PFSK-1 (cell line): ENCODE measurements at regions not wholly inside any gene's neighbourhood (a gene's known extent, or its start where the extent isn't known, plus 50 kb on each side); places are given as distances from the start of the nearest gene placed in this dataset.

Experiments used
- FOXP2 ChIP-seq: optimal IDR thresholded peaks from 2 replicates; pipeline ENCODE3; 2011; ENCODE audit warnings: borderline replicate concordance, control low read depth, inconsistent platforms; ENCODE audit not compliant: insufficient read depth; ENCODE audit errors: extremely low read length, extremely low read depth
- POLR2AphosphoS5 ChIP-seq: IDR thresholded peaks from 2 replicates; pipeline ENCODE4 v1.6.1; 2012; ENCODE audit warnings: low read depth, mild to moderate bottlenecking, control low read depth, low read length, moderate library complexity
- REST ChIP-seq, 2 experiments: IDR thresholded peaks; 2 replicates each; pipeline versions ENCODE4 v1.6.1 to v1.8.0; 2011 to 2012; ENCODE audit warnings: low read depth in 2 of 2, low read length in 2 of 2, control low read depth in 1 of 2, inconsistent platforms in 1 of 2, mild to moderate bottlenecking in 1 of 2, moderate library complexity in 1 of 2; ENCODE audit not compliant: insufficient read depth in 1 of 2
- SIN3A ChIP-seq: IDR thresholded peaks from 2 replicates; pipeline ENCODE4 v1.6.1; 2012; ENCODE audit warnings: mild to moderate bottlenecking, low read length, moderate library complexity, borderline replicate concordance; ENCODE audit not compliant: insufficient read depth
- TAF1 ChIP-seq: IDR thresholded peaks from 2 replicates; pipeline ENCODE4 v1.6.1; 2012; ENCODE audit warnings: low read length, control low read depth, borderline replicate concordance; ENCODE audit not compliant: insufficient read depth

- TF ChIP-seq SIN3A: no peak
- no peak for TF ChIP-seq TAF1
- TF ChIP-seq REST (IDR thresholded peaks at IDR 0.05; ENCODE audit: insufficient read depth in 1 of 2, low read depth in 2 of 2, low read length in 2 of 2): no peak
- no peak for TF ChIP-seq POLR2AphosphoS5
- no peak for TF ChIP-seq FOXP2
Observed at GRCh38 chr3:194267744-194268653, 83.1 kb downstream of the CPN2 start.

- no peak for TF ChIP-seq TAF1
- no peak for TF ChIP-seq FOXP2
- TF ChIP-seq REST (IDR thresholded peaks at IDR 0.05; ENCODE audit: insufficient read depth in 1 of 2, low read depth in 2 of 2, low read length in 2 of 2): no peak
- no peak for TF ChIP-seq POLR2AphosphoS5
- TF ChIP-seq SIN3A: no peak
Observed at GRCh38 chr3:194268654-194269512, 82.2 kb downstream of the CPN2 start.

- TF ChIP-seq TAF1 (no peak), REST (IDR thresholded peaks at IDR 0.05; ENCODE audit: insufficient read depth in 1 of 2, low read depth in 2 of 2, low read length in 2 of 2) (no peak), FOXP2 (no peak), POLR2AphosphoS5 (no peak), SIN3A (no peak)
Observed at GRCh38 chr3:194269610-194270145, 81.5 kb downstream of the CPN2 start.

GRCh38 chr3:194270627-194271459 lies 80.3 kb downstream of the CPN2 start:
- no peak for TF ChIP-seq POLR2AphosphoS5
- no peak for TF ChIP-seq FOXP2
- no peak for TF ChIP-seq SIN3A
- TF ChIP-seq REST (IDR thresholded peaks at IDR 0.05; ENCODE audit: insufficient read depth in 1 of 2, low read depth in 2 of 2, low read length in 2 of 2): no peak
- no peak for TF ChIP-seq TAF1
